ENCODE measurements at regions not wholly inside any gene's neighbourhood (a gene's known extent, or its start where the extent isn't known, plus 50 kb on each side); places are given as distances from the start of the nearest gene placed in this dataset.

DNA sequence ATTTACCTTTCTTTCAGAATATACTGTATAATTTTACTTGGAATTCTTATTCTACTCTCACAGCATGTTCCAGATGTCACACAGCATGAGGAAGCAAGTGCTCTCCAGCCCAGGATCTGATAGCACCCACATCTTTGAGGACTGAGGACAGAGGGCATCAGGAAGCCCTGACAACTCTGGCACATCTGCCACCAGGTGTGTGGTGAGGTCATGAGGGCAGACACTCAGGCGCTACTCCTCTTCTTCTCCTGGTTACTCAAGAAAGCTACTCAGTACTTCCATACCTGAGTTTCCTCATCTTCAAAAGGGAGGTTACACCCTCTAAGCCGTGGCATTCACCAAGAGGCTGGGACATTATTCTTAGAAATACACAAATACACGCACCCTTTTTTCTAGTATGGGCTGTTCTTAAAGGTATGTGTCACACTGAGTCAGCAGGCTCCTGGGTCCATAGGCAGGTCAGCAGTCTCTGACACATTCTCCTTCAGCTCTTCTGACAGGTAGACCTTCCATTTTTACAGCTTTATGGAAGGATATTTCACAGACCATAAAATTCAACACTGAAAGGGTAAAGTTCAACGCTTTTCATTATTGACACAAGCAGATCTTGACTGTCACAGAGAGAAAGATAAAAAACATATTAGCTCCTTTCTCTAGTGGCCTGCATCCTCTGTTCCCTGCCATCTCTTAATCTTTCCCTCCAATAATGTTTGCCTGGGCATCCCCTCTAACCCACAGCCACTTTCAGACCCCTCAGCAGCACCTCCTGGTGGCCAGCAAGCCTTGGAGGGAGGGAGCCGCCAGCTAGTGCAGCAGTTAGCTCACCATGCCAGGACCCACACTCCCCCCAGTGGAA, 103.2 kb upstream of the TJP1 start (continued):
- TF ChIP-seq, protein P1, sequence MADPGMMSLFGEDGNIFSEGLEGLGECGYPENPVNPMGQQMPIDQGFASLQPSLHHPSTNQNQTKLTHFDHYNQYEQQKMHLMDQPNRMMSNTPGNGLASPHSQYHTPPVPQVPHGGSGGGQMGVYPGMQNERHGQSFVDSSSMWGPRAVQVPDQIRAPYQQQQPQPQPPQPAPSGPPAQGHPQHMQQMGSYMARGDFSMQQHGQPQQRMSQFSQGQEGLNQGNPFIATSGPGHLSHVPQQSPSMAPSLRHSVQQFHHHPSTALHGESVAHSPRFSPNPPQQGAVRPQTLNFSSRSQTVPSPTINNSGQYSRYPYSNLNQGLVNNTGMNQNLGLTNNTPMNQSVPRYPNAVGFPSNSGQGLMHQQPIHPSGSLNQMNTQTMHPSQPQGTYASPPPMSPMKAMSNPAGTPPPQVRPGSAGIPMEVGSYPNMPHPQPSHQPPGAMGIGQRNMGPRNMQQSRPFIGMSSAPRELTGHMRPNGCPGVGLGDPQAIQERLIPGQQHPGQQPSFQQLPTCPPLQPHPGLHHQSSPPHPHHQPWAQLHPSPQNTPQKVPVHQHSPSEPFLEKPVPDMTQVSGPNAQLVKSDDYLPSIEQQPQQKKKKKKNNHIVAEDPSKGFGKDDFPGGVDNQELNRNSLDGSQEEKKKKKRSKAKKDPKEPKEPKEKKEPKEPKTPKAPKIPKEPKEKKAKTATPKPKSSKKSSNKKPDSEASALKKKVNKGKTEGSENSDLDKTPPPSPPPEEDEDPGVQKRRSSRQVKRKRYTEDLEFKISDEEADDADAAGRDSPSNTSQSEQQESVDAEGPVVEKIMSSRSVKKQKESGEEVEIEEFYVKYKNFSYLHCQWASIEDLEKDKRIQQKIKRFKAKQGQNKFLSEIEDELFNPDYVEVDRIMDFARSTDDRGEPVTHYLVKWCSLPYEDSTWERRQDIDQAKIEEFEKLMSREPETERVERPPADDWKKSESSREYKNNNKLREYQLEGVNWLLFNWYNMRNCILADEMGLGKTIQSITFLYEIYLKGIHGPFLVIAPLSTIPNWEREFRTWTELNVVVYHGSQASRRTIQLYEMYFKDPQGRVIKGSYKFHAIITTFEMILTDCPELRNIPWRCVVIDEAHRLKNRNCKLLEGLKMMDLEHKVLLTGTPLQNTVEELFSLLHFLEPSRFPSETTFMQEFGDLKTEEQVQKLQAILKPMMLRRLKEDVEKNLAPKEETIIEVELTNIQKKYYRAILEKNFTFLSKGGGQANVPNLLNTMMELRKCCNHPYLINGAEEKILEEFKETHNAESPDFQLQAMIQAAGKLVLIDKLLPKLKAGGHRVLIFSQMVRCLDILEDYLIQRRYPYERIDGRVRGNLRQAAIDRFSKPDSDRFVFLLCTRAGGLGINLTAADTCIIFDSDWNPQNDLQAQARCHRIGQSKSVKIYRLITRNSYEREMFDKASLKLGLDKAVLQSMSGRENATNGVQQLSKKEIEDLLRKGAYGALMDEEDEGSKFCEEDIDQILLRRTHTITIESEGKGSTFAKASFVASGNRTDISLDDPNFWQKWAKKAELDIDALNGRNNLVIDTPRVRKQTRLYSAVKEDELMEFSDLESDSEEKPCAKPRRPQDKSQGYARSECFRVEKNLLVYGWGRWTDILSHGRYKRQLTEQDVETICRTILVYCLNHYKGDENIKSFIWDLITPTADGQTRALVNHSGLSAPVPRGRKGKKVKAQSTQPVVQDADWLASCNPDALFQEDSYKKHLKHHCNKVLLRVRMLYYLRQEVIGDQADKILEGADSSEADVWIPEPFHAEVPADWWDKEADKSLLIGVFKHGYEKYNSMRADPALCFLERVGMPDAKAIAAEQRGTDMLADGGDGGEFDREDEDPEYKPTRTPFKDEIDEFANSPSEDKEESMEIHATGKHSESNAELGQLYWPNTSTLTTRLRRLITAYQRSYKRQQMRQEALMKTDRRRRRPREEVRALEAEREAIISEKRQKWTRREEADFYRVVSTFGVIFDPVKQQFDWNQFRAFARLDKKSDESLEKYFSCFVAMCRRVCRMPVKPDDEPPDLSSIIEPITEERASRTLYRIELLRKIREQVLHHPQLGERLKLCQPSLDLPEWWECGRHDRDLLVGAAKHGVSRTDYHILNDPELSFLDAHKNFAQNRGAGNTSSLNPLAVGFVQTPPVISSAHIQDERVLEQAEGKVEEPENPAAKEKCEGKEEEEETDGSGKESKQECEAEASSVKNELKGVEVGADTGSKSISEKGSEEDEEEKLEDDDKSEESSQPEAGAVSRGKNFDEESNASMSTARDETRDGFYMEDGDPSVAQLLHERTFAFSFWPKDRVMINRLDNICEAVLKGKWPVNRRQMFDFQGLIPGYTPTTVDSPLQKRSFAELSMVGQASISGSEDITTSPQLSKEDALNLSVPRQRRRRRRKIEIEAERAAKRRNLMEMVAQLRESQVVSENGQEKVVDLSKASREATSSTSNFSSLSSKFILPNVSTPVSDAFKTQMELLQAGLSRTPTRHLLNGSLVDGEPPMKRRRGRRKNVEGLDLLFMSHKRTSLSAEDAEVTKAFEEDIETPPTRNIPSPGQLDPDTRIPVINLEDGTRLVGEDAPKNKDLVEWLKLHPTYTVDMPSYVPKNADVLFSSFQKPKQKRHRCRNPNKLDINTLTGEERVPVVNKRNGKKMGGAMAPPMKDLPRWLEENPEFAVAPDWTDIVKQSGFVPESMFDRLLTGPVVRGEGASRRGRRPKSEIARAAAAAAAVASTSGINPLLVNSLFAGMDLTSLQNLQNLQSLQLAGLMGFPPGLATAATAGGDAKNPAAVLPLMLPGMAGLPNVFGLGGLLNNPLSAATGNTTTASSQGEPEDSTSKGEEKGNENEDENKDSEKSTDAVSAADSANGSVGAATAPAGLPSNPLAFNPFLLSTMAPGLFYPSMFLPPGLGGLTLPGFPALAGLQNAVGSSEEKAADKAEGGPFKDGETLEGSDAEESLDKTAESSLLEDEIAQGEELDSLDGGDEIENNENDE (IDR thresholded peaks at IDR 0.05; ENCODE audit: insufficient replicate concordance, low read length) = no peak
- TF ChIP-seq HDAC6 (IDR thresholded peaks at IDR 0.05; ENCODE audit: low read depth, low read length) = no peak
- no peak for TF ChIP-seq ASH2L (IDR thresholded peaks at IDR 0.05; ENCODE audit: low read length)
- TF ChIP-seq SUZ12 (IDR thresholded peaks at IDR 0.05; ENCODE audit: low read length) = no peak
- TF ChIP-seq POU5F1 (IDR thresholded peaks at IDR 0.05; ENCODE audit: low read depth, low read length) = no peak
- no peak for TF ChIP-seq CBX5 (IDR thresholded peaks at IDR 0.05; ENCODE audit: low read depth, low read length)
- TF ChIP-seq SP2 (IDR thresholded peaks at IDR 0.05; ENCODE audit: low read length) = no peak
- TF ChIP-seq EZH2 (IDR thresholded peaks at IDR 0.05; ENCODE audit: low read depth, low read length, severe bottlenecking) = no peak
- TF ChIP-seq TAF7 (optimal IDR thresholded peaks at IDR 0.05; ENCODE audit: borderline replicate concordance, low read depth, low read length) = peak; percentile 87
- no peak for TF ChIP-seq BCL11A (IDR thresholded peaks at IDR 0.05; ENCODE audit: low read depth in 2 of 2, low read length in 2 of 2)
- TF ChIP-seq POLR2AphosphoS5 (IDR thresholded peaks at IDR 0.05; ENCODE audit: low read depth, low read length) = peak; percentile 78
